ENCODE measurements at regions not wholly inside any gene's neighbourhood (a gene's known extent, or its start where the extent isn't known, plus 50 kb on each side); places are given as distances from the start of the nearest gene placed in this dataset.

GRCh38 chr14:95979339-95980042, 59.7 kb upstream of the C14orf132 start:
- peak; percentile 12 for DNase-seq

- no peak for DNase-seq
Measured at GRCh38 chr14:95980402-95980801, 58.8 kb upstream of the C14orf132 start.

- no peak for DNase-seq
Measured at GRCh38 chr14:95981965-95982364, 57.2 kb upstream of the C14orf132 start.

GRCh38 chr14:95984206-95984605, 55.0 kb upstream of the C14orf132 start:
- no peak for DNase-seq
